Astrocyte (in vitro differentiated cells and primary cell): ENCODE measurements at regions not wholly inside any gene's neighbourhood (a gene's known extent, or its start where the extent isn't known, plus 50 kb on each side); places are given as distances from the start of the nearest gene placed in this dataset.

ENCODE experiments used
- CTCF ChIP-seq: IDR thresholded peaks from 2 replicates; pipeline ENCODE4 v1.5.1; 2011; ENCODE audit warnings: low read depth, mild to moderate bottlenecking, inconsistent platforms, low read length, moderate library complexity; ENCODE audit not compliant: insufficient read depth
- EZH2 ChIP-seq: IDR thresholded peaks from 2 replicates; pipeline ENCODE4 v1.6.1; 2012; ENCODE audit warnings: mild to moderate bottlenecking, low read length, inconsistent platforms; ENCODE audit not compliant: insufficient read depth

DNA sequence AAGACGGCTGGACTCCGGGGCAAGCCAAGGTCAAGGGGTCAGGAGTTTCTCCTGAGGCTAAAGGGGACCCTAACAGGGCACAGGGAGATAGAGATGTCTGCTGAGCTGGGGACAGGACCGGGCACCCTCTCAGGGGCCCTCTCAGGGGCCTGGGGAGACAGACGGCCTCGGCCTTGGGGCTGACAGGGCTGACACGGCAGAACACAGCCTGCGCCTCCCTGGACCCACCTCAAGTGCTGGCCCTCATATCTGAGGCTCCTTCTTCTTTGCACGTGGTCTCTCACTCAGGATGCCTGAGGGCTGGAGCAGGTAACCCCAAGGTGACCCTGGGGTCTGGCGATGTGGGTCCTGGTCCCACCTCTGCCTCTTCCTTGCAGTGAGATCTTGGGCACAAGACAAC, 186.9 kb upstream of the TNRC6C start:
- no peak for TF ChIP-seq EZH2
- no peak for TF ChIP-seq CTCF
